ENCODE measurements at regions not wholly inside any gene's neighbourhood (a gene's known extent, or its start where the extent isn't known, plus 50 kb on each side); places are given as distances from the start of the nearest gene placed in this dataset.

- H3K4ac ChIP-seq (ENCODE audit: low read depth, low read length) = no peak overlapping the region
- H2BK12ac ChIP-seq (ENCODE audit: low read length) = no peak overlapping the region
- no peak overlapping the region for H3K4me3 ChIP-seq (ENCODE audit: low read depth, low read length)
- H4K91ac ChIP-seq (ENCODE audit: low read depth, low read length) = no peak overlapping the region
- no peaks in the 10 kb centered on the region for H3K4me1 ChIP-seq (ENCODE audit: control insufficient read depth in 1 of 2, insufficient read depth in 2 of 2, low read length in 2 of 2)
- H2AK5ac ChIP-seq (ENCODE audit: low read length) = no peak overlapping the region
- H3K18ac ChIP-seq (ENCODE audit: low read length) = no peak overlapping the region
- H3K23ac ChIP-seq (ENCODE audit: low read length) = no peak overlapping the region
- DNase-seq = peak; percentile 48 to 57
- no peak overlapping the region for H3K14ac ChIP-seq (ENCODE audit: low read length)
- WGBS (ENCODE audit: extremely low coverage, insufficient coverage, insufficient read length) = no CpG with 5 or more reads among the region's 1 CpG
- H3K27me3 ChIP-seq (ENCODE audit: insufficient read depth, low read length) = no peaks in the 10 kb centered on the region
- H3K79me1 ChIP-seq (ENCODE audit: low read length) = no peaks in the 10 kb centered on the region
- H2BK120ac ChIP-seq (ENCODE audit: insufficient read depth, low read length, poor library complexity) = no peak overlapping the region
- H3K79me2 ChIP-seq (ENCODE audit: control insufficient read depth, insufficient read depth, low read length, poor library complexity) = no peaks in the 10 kb centered on the region
- H3K9ac ChIP-seq (ENCODE audit: low read length) = no peak overlapping the region
- no peak overlapping the region for H2AFZ ChIP-seq (ENCODE audit: insufficient read depth, low read length, poor library complexity)
- no peaks in the 10 kb centered on the region for H3K36me3 ChIP-seq (ENCODE audit: control insufficient read depth in 1 of 2, insufficient read depth in 2 of 2, low read length in 2 of 2)
- H3K9me3 ChIP-seq (ENCODE audit: insufficient read depth, low read depth, low read length) = no peaks in the 10 kb centered on the region
- H3K4me2 ChIP-seq (ENCODE audit: low read length) = no peak overlapping the region
- H4K12ac ChIP-seq (ENCODE audit: low read depth, low read length) = no peak overlapping the region
- no peak overlapping the region for H4K8ac ChIP-seq (ENCODE audit: low read depth, low read length)
- H2BK5ac ChIP-seq (ENCODE audit: low read depth, low read length, poor library complexity) = no peak overlapping the region
- H3K27ac ChIP-seq (ENCODE audit: low read depth, low read length) = no peak overlapping the region
Observed at GRCh38 chr5:174872271-174872670, 147.9 kb downstream of the MSX2 start.

GRCh38 chr5:174852143-174852542 is 127.8 kb downstream of the MSX2 start:
- Histone ChIP-seq H3K27me3 (ENCODE audit: insufficient read depth, low read length) (no peaks in the 10 kb centered on the region), H3K79me2 (ENCODE audit: control insufficient read depth, insufficient read depth, low read length, poor library complexity) (no peaks in the 10 kb centered on the region), H3K18ac (ENCODE audit: low read length) (no peak overlapping the region), H2BK120ac (ENCODE audit: insufficient read depth, low read length, poor library complexity) (no peak overlapping the region), H2BK12ac (ENCODE audit: low read length) (no peak overlapping the region), H3K9ac (ENCODE audit: low read length) (no peak overlapping the region), H3K4me3 (ENCODE audit: low read depth, low read length) (no peak overlapping the region), H3K23ac (ENCODE audit: low read length) (no peak overlapping the region), H4K8ac (ENCODE audit: low read depth, low read length) (no peak overlapping the region), H3K4me2 (ENCODE audit: low read length) (no peak overlapping the region), H3K4ac (ENCODE audit: low read depth, low read length) (no peak overlapping the region), H2AFZ (ENCODE audit: insufficient read depth, low read length, poor library complexity) (no peak overlapping the region), H4K91ac (ENCODE audit: low read depth, low read length) (no peak overlapping the region), H2AK5ac (ENCODE audit: low read length) (no peak overlapping the region), H3K14ac (ENCODE audit: low read length) (no peak overlapping the region), H3K4me1 (ENCODE audit: control insufficient read depth in 1 of 2, insufficient read depth in 2 of 2, low read length in 2 of 2) (no peaks in the 10 kb centered on the region), H3K9me3 (ENCODE audit: insufficient read depth, low read depth, low read length) (no peaks in the 10 kb centered on the region), H3K27ac (ENCODE audit: low read depth, low read length) (no peak overlapping the region), H2BK5ac (ENCODE audit: low read depth, low read length, poor library complexity) (no peak overlapping the region), H3K79me1 (ENCODE audit: low read length) (no peaks in the 10 kb centered on the region), H4K12ac (ENCODE audit: low read depth, low read length) (no peak overlapping the region), H3K36me3 (ENCODE audit: control insufficient read depth in 1 of 2, insufficient read depth in 2 of 2, low read length in 2 of 2) (no peaks in the 10 kb centered on the region)
- no peak for DNase-seq
- no CpG with 5 or more reads among the region's 5 CpGs for WGBS (ENCODE audit: extremely low coverage, insufficient coverage, insufficient read length)

GRCh38 chr5:174850565-174851169 is 126.3 kb downstream of the MSX2 start:
- no peak for DNase-seq
- H3K18ac ChIP-seq (ENCODE audit: low read length) = no peak overlapping the region
- no peak overlapping the region for H3K23ac ChIP-seq (ENCODE audit: low read length)
- H2BK12ac ChIP-seq (ENCODE audit: low read length) = no peak overlapping the region
- no peak overlapping the region for H4K91ac ChIP-seq (ENCODE audit: low read depth, low read length)
- H4K12ac ChIP-seq (ENCODE audit: low read depth, low read length) = no peak overlapping the region
- H3K36me3 ChIP-seq (ENCODE audit: control insufficient read depth in 1 of 2, insufficient read depth in 2 of 2, low read length in 2 of 2) = no peaks in the 10 kb centered on the region
- no peak overlapping the region for H2AFZ ChIP-seq (ENCODE audit: insufficient read depth, low read length, poor library complexity)
- no peak overlapping the region for H4K8ac ChIP-seq (ENCODE audit: low read depth, low read length)
- H3K4ac ChIP-seq (ENCODE audit: low read depth, low read length) = no peak overlapping the region
- H3K4me1 ChIP-seq (ENCODE audit: control insufficient read depth in 1 of 2, insufficient read depth in 2 of 2, low read length in 2 of 2) = no peaks in the 10 kb centered on the region
- no peak overlapping the region for H2BK5ac ChIP-seq (ENCODE audit: low read depth, low read length, poor library complexity)
- no peak overlapping the region for H3K4me2 ChIP-seq (ENCODE audit: low read length)
- no peak overlapping the region for H2BK120ac ChIP-seq (ENCODE audit: insufficient read depth, low read length, poor library complexity)
- no peak overlapping the region for H3K27ac ChIP-seq (ENCODE audit: low read depth, low read length)
- H3K14ac ChIP-seq (ENCODE audit: low read length) = no peak overlapping the region
- no CpG with 5 or more reads among the region's 4 CpGs for WGBS (ENCODE audit: extremely low coverage, insufficient coverage, insufficient read length)
- no peak overlapping the region for H2AK5ac ChIP-seq (ENCODE audit: low read length)
- no peak overlapping the region for H3K9ac ChIP-seq (ENCODE audit: low read length)
- no peaks in the 10 kb centered on the region for H3K27me3 ChIP-seq (ENCODE audit: insufficient read depth, low read length)
- no peaks in the 10 kb centered on the region for H3K9me3 ChIP-seq (ENCODE audit: insufficient read depth, low read depth, low read length)
- no peaks in the 10 kb centered on the region for H3K79me2 ChIP-seq (ENCODE audit: control insufficient read depth, insufficient read depth, low read length, poor library complexity)
- H3K79me1 ChIP-seq (ENCODE audit: low read length) = no peaks in the 10 kb centered on the region
- no peak overlapping the region for H3K4me3 ChIP-seq (ENCODE audit: low read depth, low read length)

DNA sequence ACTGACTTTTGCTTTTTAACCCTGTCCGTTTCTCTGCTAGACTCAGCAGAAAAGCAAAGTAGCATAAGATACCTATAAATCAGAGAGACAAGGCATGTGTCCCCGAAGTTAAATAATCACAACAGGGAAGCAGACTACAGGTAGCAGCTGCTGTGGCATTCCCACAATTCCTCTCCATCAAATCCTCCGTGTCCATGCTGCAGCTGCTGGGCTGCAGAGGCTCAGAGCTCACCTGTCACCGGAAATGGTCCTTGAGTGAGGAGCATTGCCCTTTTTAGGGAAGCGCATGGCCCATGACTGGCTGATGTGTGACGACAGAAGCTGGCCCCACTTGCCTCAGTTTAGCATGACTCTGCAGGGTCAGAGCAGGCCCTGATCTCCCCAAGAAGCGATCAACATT is 125.0 kb downstream of the MSX2 start:
- Histone ChIP-seq H2BK12ac (ENCODE audit: low read length) (no peak overlapping the region), H2BK5ac (ENCODE audit: low read depth, low read length, poor library complexity) (no peak overlapping the region), H2BK120ac (ENCODE audit: insufficient read depth, low read length, poor library complexity) (no peak overlapping the region), H3K36me3 (ENCODE audit: control insufficient read depth in 1 of 2, insufficient read depth in 2 of 2, low read length in 2 of 2) (no peaks in the 10 kb centered on the region), H3K27me3 (ENCODE audit: insufficient read depth, low read length) (no peaks in the 10 kb centered on the region), H3K9ac (ENCODE audit: low read length) (no peak overlapping the region), H4K8ac (ENCODE audit: low read depth, low read length) (no peak overlapping the region), H3K27ac (ENCODE audit: low read depth, low read length) (no peak overlapping the region), H3K14ac (ENCODE audit: low read length) (no peak overlapping the region), H3K4me2 (ENCODE audit: low read length) (no peak overlapping the region), H3K18ac (ENCODE audit: low read length) (no peak overlapping the region), H3K4ac (ENCODE audit: low read depth, low read length) (no peak overlapping the region), H4K12ac (ENCODE audit: low read depth, low read length) (no peak overlapping the region), H3K9me3 (ENCODE audit: insufficient read depth, low read depth, low read length) (no peaks in the 10 kb centered on the region), H3K79me2 (ENCODE audit: control insufficient read depth, insufficient read depth, low read length, poor library complexity) (no peaks in the 10 kb centered on the region), H4K91ac (ENCODE audit: low read depth, low read length) (no peak overlapping the region), H2AK5ac (ENCODE audit: low read length) (no peak overlapping the region), H3K79me1 (ENCODE audit: low read length) (no peaks in the 10 kb centered on the region), H3K4me1 (ENCODE audit: control insufficient read depth in 1 of 2, insufficient read depth in 2 of 2, low read length in 2 of 2) (no peaks in the 10 kb centered on the region), H3K4me3 (ENCODE audit: low read depth, low read length) (no peak overlapping the region), H3K23ac (ENCODE audit: low read length) (no peak overlapping the region), H2AFZ (ENCODE audit: insufficient read depth, low read length, poor library complexity) (no peak overlapping the region)
- WGBS (ENCODE audit: extremely low coverage, insufficient coverage, insufficient read length) = no CpG with 5 or more reads among the region's 7 CpGs
- DNase-seq = no peak
